Ascending aorta (tissue), 2 donors: ENCODE measurements at regions not wholly inside any gene's neighbourhood (a gene's known extent, or its start where the extent isn't known, plus 50 kb on each side); places are given as distances from the start of the nearest gene placed in this dataset.
"Not testable (repeated sequence)": the region's sequence is repeated elsewhere in the genome, so short reads cannot be mapped to it uniquely, and the experiment has no call there.

Experiments
- DNase-seq, 2 donors: peaks; one replicate each; pipeline ENCODE4 v3.0.0-alpha.2; 2019; ENCODE audit warnings: low spot score in 2 of 2
- H3K27ac ChIP-seq, 2 donors: fragments of 200-600 bp; sonication (generic); one replicate each; pipeline ENCODE4 v1.5.1; 2016 to 2017; ENCODE audit warnings: mild to moderate bottlenecking in 1 of 2
- H3K27me3 ChIP-seq: fragments of 200-600 bp; sonication (generic); one replicate; pipeline ENCODE4 v1.5.1; 2017
- H3K36me3 ChIP-seq, 2 donors: fragments of 200-600 bp; sonication (generic); one replicate each; pipeline ENCODE4 v1.5.1; 2016
- H3K4me1 ChIP-seq, 2 donors: fragments of 200-600 bp; sonication (generic); one replicate each; pipeline ENCODE4 v1.5.1; 2016 to 2017; ENCODE audit warnings: mild to moderate bottlenecking in 1 of 2
- H3K4me3 ChIP-seq, 2 donors: fragments of 200-600 bp; sonication (generic); one replicate each; pipeline ENCODE4 v1.5.1; 2016 to 2017; ENCODE audit warnings: mild to moderate bottlenecking in 1 of 2
- H3K9me3 ChIP-seq, 2 donors: fragments of 200-600 bp; sonication (generic); one replicate each; pipeline ENCODE4 v1.5.1; 2016
- CTCF ChIP-seq, 3 experiments: fragments of 200-600 bp in 2 of 3; fragments of 450-650 bp in 1 of 3; sonication (generic) in 2 of 3; IDR thresholded peaks; one replicate each; pipeline ENCODE4 v1.5.1; 2016 to 2019; ENCODE audit warnings: antibody characterized with exemption in 3 of 3, mild to moderate bottlenecking in 1 of 3, moderate library complexity in 1 of 3
- intact Hi-C: fragments of 100-400 bp; cut with DNase I; formaldehyde crosslinking; loops from one replicate; pipeline ENCODE4 v1.15.1; 2023

GRCh38 chr6:102813489-102814275, 1420.2 kb downstream of the GRIK2 start:
- Histone ChIP-seq H3K27ac (no peak overlapping the region), H3K9me3 (no peaks in the 10 kb centered on the region), H3K4me1 (no peaks in the 10 kb centered on the region), H3K27me3 (no peaks in the 10 kb centered on the region), H3K4me3 (no peak overlapping the region), H3K36me3 (no peaks in the 10 kb centered on the region)
- no peak for TF ChIP-seq CTCF (IDR thresholded peaks at IDR 0.05)
- DNase-seq, result no peak
- intact Hi-C loops, result no loop called here

- H3K4me1 ChIP-seq, result no peaks in the 10 kb centered on the region
Measured at GRCh38 chr6:102812242-102812641, 1418.7 kb downstream of the GRIK2 start.

DNA sequence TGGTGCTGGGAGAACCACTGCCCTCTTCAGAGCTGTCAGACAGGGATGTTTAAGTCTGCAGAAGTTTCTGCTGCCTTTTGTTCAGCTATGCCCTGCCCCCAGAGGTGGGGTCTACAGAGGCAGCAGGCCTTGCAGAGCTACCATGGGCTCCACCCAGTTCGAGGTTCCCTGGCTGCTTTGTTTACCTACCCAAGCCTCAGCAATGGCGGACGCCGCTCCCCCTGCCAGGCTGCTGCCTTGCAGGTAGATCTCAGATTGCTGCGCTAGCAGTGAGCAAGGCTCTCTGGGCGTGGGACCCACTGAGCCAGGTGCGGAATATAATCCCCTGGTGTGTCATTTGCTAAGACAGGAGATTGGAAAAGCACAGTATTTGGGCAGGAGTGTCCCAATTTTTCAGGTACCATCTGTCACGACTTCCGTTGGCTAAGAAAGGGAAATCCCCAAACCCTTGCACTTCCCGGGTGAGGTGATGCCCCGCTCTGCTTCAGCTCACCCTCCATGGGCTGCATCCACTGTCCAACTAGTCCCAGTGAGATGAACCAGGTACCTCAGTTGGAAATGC, 1415.5 kb downstream of the GRIK2 start:
- H3K4me3 ChIP-seq, intact Hi-C loops, H3K27me3 ChIP-seq, H3K27ac ChIP-seq, H3K9me3 ChIP-seq, DNase-seq, H3K36me3 ChIP-seq, H3K4me1 ChIP-seq: not testable (repeated sequence)

More at GRCh38 chr6:102812242-102812641, 1418.7 kb downstream of the GRIK2 start:
- DNase-seq, result no peak
- TF ChIP-seq CTCF (IDR thresholded peaks at IDR 0.05), result no peak
- no peaks in the 10 kb centered on the region for H3K27me3 ChIP-seq
- H3K4me3 ChIP-seq, result no peak overlapping the region
- no peaks in the 10 kb centered on the region for H3K36me3 ChIP-seq
- no peak overlapping the region for H3K27ac ChIP-seq
- intact Hi-C loops, result no loop called here
- no peaks in the 10 kb centered on the region for H3K9me3 ChIP-seq

GRCh38 chr6:102799051-102799450, 1405.5 kb downstream of the GRIK2 start:
- intact Hi-C loops, result no loop called here
- TF ChIP-seq CTCF (IDR thresholded peaks at IDR 0.05), result no peak
- no peaks in the 10 kb centered on the region for H3K9me3 ChIP-seq
- no peak overlapping the region for H3K4me3 ChIP-seq
- no peak for DNase-seq
- H3K27ac ChIP-seq, result no peak overlapping the region
- H3K27me3 ChIP-seq, result no peaks in the 10 kb centered on the region
- no peaks in the 10 kb centered on the region for H3K4me1 ChIP-seq
- no peaks in the 10 kb centered on the region for H3K36me3 ChIP-seq

GRCh38 chr6:102798636-102799035, 1405.1 kb downstream of the GRIK2 start:
- Histone ChIP-seq H3K27me3 (no peaks in the 10 kb centered on the region), H3K4me1 (no peaks in the 10 kb centered on the region), H3K4me3 (no peak overlapping the region), H3K9me3 (no peaks in the 10 kb centered on the region), H3K36me3 (no peaks in the 10 kb centered on the region), H3K27ac (no peak overlapping the region)
- intact Hi-C loops, result no loop called here
- TF ChIP-seq CTCF (IDR thresholded peaks at IDR 0.05), result no peak
- DNase-seq, result no peak

- no peak for TF ChIP-seq CTCF (IDR thresholded peaks at IDR 0.05)
- Histone ChIP-seq H3K27ac (no peak overlapping the region), H3K27me3 (no peaks in the 10 kb centered on the region), H3K4me1 (no peaks in the 10 kb centered on the region), H3K4me3 (no peak overlapping the region), H3K9me3 (no peaks in the 10 kb centered on the region), H3K36me3 (no peaks in the 10 kb centered on the region)
- intact Hi-C loops, result no loop called here
- DNase-seq, result no peak
Measured at GRCh38 chr6:102793752-102794151, 1400.2 kb downstream of the GRIK2 start.
